ENCODE measurements at regions not wholly inside any gene's neighbourhood (a gene's known extent, or its start where the extent isn't known, plus 50 kb on each side); places are given as distances from the start of the nearest gene placed in this dataset.

GRCh38 chr14:83873669-83874068 is 1656.3 kb upstream of the FLRT2 start:
- H3K9me3 ChIP-seq (ENCODE audit: low read depth): no peaks in the 10 kb centered on the region
- no peak for DNase-seq (ENCODE audit: low spot score)
- H3K9me2 ChIP-seq (replicated peaks; ENCODE audit: insufficient read depth): no peaks in the 10 kb centered on the region
- peak overlapping the region; percentile 14 for H2AFZ ChIP-seq
- 39% methylated on average over 3 of the region's 3 CpGs for WGBS (ENCODE audit: low lambda C conversion rate, missing lambda C conversion rate)
- peak overlapping the region; percentile 33 for H3K4me2 ChIP-seq
- H3K4me1 ChIP-seq (ENCODE audit: insufficient read depth): peaks cover 3% of the 10 kb centered on the region
- H3K27ac ChIP-seq: no peak overlapping the region
- no peaks in the 10 kb centered on the region for H3K79me2 ChIP-seq
- H3K4me3 ChIP-seq: no peak overlapping the region
- no peak for TF ChIP-seq EZH2phosphoT487 (IDR thresholded peaks at IDR 0.05; ENCODE audit: low read depth, severe bottlenecking, unreplicated experiment)
- TF ChIP-seq EZH2 (IDR thresholded peaks at IDR 0.05; ENCODE audit: borderline replicate concordance): no peak
- TF ChIP-seq CTCF (IDR thresholded peaks at IDR 0.05; ENCODE audit: poor library complexity): no peak
- H3K27me3 ChIP-seq: no peaks in the 10 kb centered on the region
- no peaks in the 10 kb centered on the region for H4K20me1 ChIP-seq (ENCODE audit: insufficient read depth, poor library complexity, severe bottlenecking)
- H3K36me3 ChIP-seq (replicated peaks; ENCODE audit: insufficient read depth, low read depth): no peaks in the 10 kb centered on the region

- Histone ChIP-seq H3K27ac (no peak overlapping the region), H3K4me3 (no peak overlapping the region), H3K4me2 (no peak overlapping the region), H3K36me3 (replicated peaks; ENCODE audit: insufficient read depth, low read depth) (no peaks in the 10 kb centered on the region), H3K4me1 (ENCODE audit: insufficient read depth) (peaks cover 3% of the 10 kb centered on the region), H3K9me3 (ENCODE audit: low read depth) (no peaks in the 10 kb centered on the region), H3K9me2 (replicated peaks; ENCODE audit: insufficient read depth) (no peaks in the 10 kb centered on the region), H3K27me3 (no peaks in the 10 kb centered on the region), H3K79me2 (no peaks in the 10 kb centered on the region), H2AFZ (no peak overlapping the region), H4K20me1 (ENCODE audit: insufficient read depth, poor library complexity, severe bottlenecking) (no peaks in the 10 kb centered on the region)
- TF ChIP-seq CTCF (IDR thresholded peaks at IDR 0.05; ENCODE audit: poor library complexity): no peak
- TF ChIP-seq EZH2phosphoT487 (IDR thresholded peaks at IDR 0.05; ENCODE audit: low read depth, severe bottlenecking, unreplicated experiment): no peak
- no peak for TF ChIP-seq EZH2 (IDR thresholded peaks at IDR 0.05; ENCODE audit: borderline replicate concordance)
- WGBS (ENCODE audit: low lambda C conversion rate, missing lambda C conversion rate): 70% methylated on average over 1 of the region's 1 CpG
- DNase-seq (ENCODE audit: low spot score): no peak
Observed at GRCh38 chr14:83874662-83875061, 1655.3 kb upstream of the FLRT2 start.

- H3K9me2 ChIP-seq (replicated peaks; ENCODE audit: insufficient read depth): no peaks in the 10 kb centered on the region
- no peak for DNase-seq (ENCODE audit: low spot score)
Observed at GRCh38 chr14:83883732-83884131, 1646.2 kb upstream of the FLRT2 start.

More at GRCh38 chr14:83883732-83884131, 1646.2 kb upstream of the FLRT2 start:
- Histone ChIP-seq H3K36me3 (replicated peaks; ENCODE audit: insufficient read depth, low read depth) (no peaks in the 10 kb centered on the region), H3K9me3 (ENCODE audit: low read depth) (no peaks in the 10 kb centered on the region), H3K4me1 (ENCODE audit: insufficient read depth) (no peaks in the 10 kb centered on the region), H4K20me1 (ENCODE audit: insufficient read depth, poor library complexity, severe bottlenecking) (no peaks in the 10 kb centered on the region), H3K79me2 (no peaks in the 10 kb centered on the region), H3K27me3 (no peaks in the 10 kb centered on the region), H2AFZ (no peak overlapping the region), H3K27ac (no peak overlapping the region), H3K4me2 (no peak overlapping the region), H3K4me3 (no peak overlapping the region)
- TF ChIP-seq CTCF (IDR thresholded peaks at IDR 0.05; ENCODE audit: poor library complexity): no peak
- WGBS (ENCODE audit: low lambda C conversion rate, missing lambda C conversion rate): 79% methylated on average over 1 of the region's 1 CpG
